H1 (cell line): ENCODE measurements at regions not wholly inside any gene's neighbourhood (a gene's known extent, or its start where the extent isn't known, plus 50 kb on each side); places are given as distances from the start of the nearest gene placed in this dataset.

Experiments used
- CTCF ChIA-PET: fragments of 300-600 bp; sonication (Branson Sonifier 250); formaldehyde crosslinking; loops from one replicate; lab custom pipeline; 2021; ENCODE audit not compliant: partially characterized antibody; lab: Charles Lee
- POLR2A ChIA-PET: fragments of 300-600 bp; sonication (Branson Sonifier 250); formaldehyde crosslinking; loops from one replicate; lab custom pipeline; 2021; ENCODE audit warnings: inconsistent platforms; ENCODE audit not compliant: partially characterized antibody; lab: Charles Lee
- DNase-seq, 2 experiments: peaks; one replicate each; pipeline versions ENCODE4 v3.0.0 to v3.0.0-alpha.2; 2010 to 2022; ENCODE audit warnings: low spot score in 2 of 2, low read depth in 1 of 2, mixed read lengths in 1 of 2
- FAIRE-seq: peaks from 2 replicates; lab custom pipeline; 2011; peaks lifted over from hg19 to GRCh38; lab: Jason Lieb, UNC
- H2AFZ ChIP-seq: 2 replicates; pipeline ENCODE4 v1.8.1; 2012; ENCODE audit warnings: low read length, inconsistent platforms
- H2AK5ac ChIP-seq: 2 replicates; pipeline ENCODE4 v1.6.1; 2013; ENCODE audit warnings: low read depth, low read length
- H2BK120ac ChIP-seq: replicated peaks from 2 replicates; pipeline ENCODE3; 2013; ENCODE audit warnings: low read depth, low read length, inconsistent platforms
- H2BK12ac ChIP-seq: 2 replicates; pipeline ENCODE4 v1.6.1; 2013; ENCODE audit warnings: low read depth, low read length
- H2BK15ac ChIP-seq: 2 replicates; pipeline ENCODE4 v1.6.1; 2013; ENCODE audit warnings: low read length
- H2BK20ac ChIP-seq: 2 replicates; pipeline ENCODE4 v1.6.1; 2013; ENCODE audit warnings: low read length
- H2BK5ac ChIP-seq: 2 replicates; pipeline ENCODE4 v1.6.1; 2013; ENCODE audit warnings: low read depth, low read length
- H3K14ac ChIP-seq: 2 replicates; pipeline ENCODE4 v1.6.1; 2013; ENCODE audit warnings: inconsistent platforms; ENCODE audit not compliant: insufficient read length
- H3K18ac ChIP-seq: 2 replicates; pipeline ENCODE4 v1.6.1; 2013; ENCODE audit warnings: low read length; ENCODE audit errors: extremely low read depth
- H3K23ac ChIP-seq: 2 replicates; pipeline ENCODE4 v1.6.1; 2013; ENCODE audit warnings: inconsistent platforms; ENCODE audit not compliant: insufficient read length
- H3K23me2 ChIP-seq: 2 replicates; pipeline ENCODE4 v1.6.1; 2013; ENCODE audit warnings: low read depth, low read length
- H3K27ac ChIP-seq: 2 replicates; pipeline ENCODE4 v1.6.1; 2011; ENCODE audit warnings: low read depth, low read length, inconsistent platforms
- H3K27me3 ChIP-seq, 4 experiments: replicated peaks in 1 of 4; 1 replicate in 1 of 4; 2 replicates in 3 of 4; pipeline versions ENCODE4 v1.6.1 to v1.8.1; 2011 to 2013; ENCODE audit warnings: low read length in 3 of 4, mild to moderate bottlenecking in 3 of 4, inconsistent platforms in 2 of 4, mixed read lengths in 2 of 4, moderate library complexity in 1 of 4; ENCODE audit not compliant: control insufficient read depth in 3 of 4, insufficient read depth in 3 of 4; ENCODE audit errors: extremely low read depth in 1 of 4
- H3K36me3 ChIP-seq, 4 experiments: 2 replicates each; pipeline versions ENCODE4 v1.6.1 to v1.8.1; 2011 to 2013; ENCODE audit warnings: mild to moderate bottlenecking in 4 of 4, low read length in 3 of 4, moderate library complexity in 2 of 4, control low read depth in 1 of 4, inconsistent platforms in 1 of 4; ENCODE audit not compliant: insufficient read depth in 4 of 4, control insufficient read depth in 2 of 4
- H3K4ac ChIP-seq: replicated peaks from 2 replicates; pipeline ENCODE3; 2013; ENCODE audit warnings: low read length, low read depth, mixed read lengths, inconsistent platforms; ENCODE audit not compliant: insufficient read length
- H3K4me1 ChIP-seq, 4 experiments: replicated peaks in 1 of 4; 1 replicate in 1 of 4; 2 replicates in 3 of 4; pipeline versions ENCODE4 v1.6.1 to v1.8.1; 2011 to 2013; ENCODE audit warnings: low read length in 3 of 4, inconsistent platforms in 2 of 4, mixed read lengths in 1 of 4; ENCODE audit not compliant: insufficient read depth in 4 of 4, control insufficient read depth in 3 of 4
- H3K4me2 ChIP-seq, 2 experiments: 2 replicates each; pipeline versions ENCODE4 v1.6.1 to v1.8.1; 2011 to 2013; ENCODE audit warnings: low read depth in 2 of 2, low read length in 2 of 2, control low read depth in 1 of 2, inconsistent platforms in 1 of 2, mild to moderate bottlenecking in 1 of 2; ENCODE audit not compliant: insufficient read depth in 1 of 2
- H3K4me3 ChIP-seq, 4 experiments: fragments of 200-600, 300-600 bp in 1 of 4; sonication (generic), shearing (Covaris generic), sonication (Bioruptor Twin) in 1 of 4; 2 replicates each; pipeline versions ENCODE4 v1.5.1 to v1.8.1; 2011 to 2016; ENCODE audit warnings: low read length in 4 of 4, low read depth in 3 of 4, control low read depth in 2 of 4, inconsistent platforms in 2 of 4, mild to moderate bottlenecking in 2 of 4, mixed read lengths in 1 of 4, moderate library complexity in 1 of 4; ENCODE audit not compliant: insufficient read depth in 2 of 4; ENCODE audit errors: extremely low read depth in 1 of 4
- H3K56ac ChIP-seq: replicated peaks from 2 replicates; pipeline ENCODE3; 2013; ENCODE audit warnings: low read depth, mild to moderate bottlenecking, mixed read lengths, low read length, inconsistent platforms; ENCODE audit not compliant: insufficient read length
- H3K79me1 ChIP-seq: 2 replicates; pipeline ENCODE4 v1.6.1; 2013; ENCODE audit warnings: low read depth, low read length, control low read depth
- H3K79me2 ChIP-seq, 2 experiments: 2 replicates each; pipeline versions ENCODE4 v1.6.1 to v1.8.1; 2012 to 2013; ENCODE audit warnings: low read length in 2 of 2, mild to moderate bottlenecking in 2 of 2, inconsistent platforms in 1 of 2; ENCODE audit not compliant: insufficient read depth in 2 of 2, control insufficient read depth in 1 of 2
- H3K9ac ChIP-seq, 4 experiments: replicated peaks in 1 of 4; 1 replicate in 1 of 4; 2 replicates in 3 of 4; pipeline versions ENCODE4 v1.6.1 to v1.8.1; 2011 to 2013; ENCODE audit warnings: low read depth in 3 of 4, low read length in 3 of 4, control low read depth in 2 of 4, mild to moderate bottlenecking in 2 of 4, moderate library complexity in 2 of 4, inconsistent platforms in 1 of 4; ENCODE audit errors: extremely low read depth in 1 of 4
- H3K9me3 ChIP-seq, 2 experiments: 2 replicates each; pipeline versions ENCODE4 v1.6.1 to v1.8.1; 2012 to 2013; ENCODE audit warnings: mild to moderate bottlenecking in 2 of 2, moderate library complexity in 2 of 2, control low read depth in 1 of 2, inconsistent platforms in 1 of 2, low read depth in 1 of 2, low read length in 1 of 2, mixed read lengths in 1 of 2; ENCODE audit not compliant: insufficient read depth in 2 of 2
- H4K20me1 ChIP-seq, 2 experiments: replicated peaks in 1 of 2; 2 replicates each; pipeline versions ENCODE3 to v1.8.1; 2011 to 2013; ENCODE audit warnings: inconsistent platforms in 2 of 2, low read length in 2 of 2, mild to moderate bottlenecking in 1 of 2; ENCODE audit not compliant: insufficient read depth in 2 of 2, control insufficient read depth in 1 of 2
- H4K5ac ChIP-seq: 2 replicates; pipeline ENCODE4 v1.6.1; 2013; ENCODE audit warnings: low read length, low read depth, mixed read lengths, inconsistent platforms; ENCODE audit not compliant: insufficient read length
- H4K8ac ChIP-seq: 2 replicates; pipeline ENCODE4 v1.8.0; 2013; ENCODE audit warnings: mild to moderate bottlenecking, moderate library complexity, low read length, inconsistent platforms; ENCODE audit not compliant: insufficient read depth; ENCODE audit errors: extremely low read depth
- H4K91ac ChIP-seq: replicated peaks from 2 replicates; pipeline ENCODE3; 2013; ENCODE audit warnings: low read length, mixed read lengths, inconsistent platforms; ENCODE audit not compliant: insufficient read length
- BCL11A ChIP-seq, 2 experiments: IDR thresholded peaks; one replicate each; pipeline ENCODE4 v1.6.1; 2011; ENCODE audit warnings: low read depth in 2 of 2, low read length in 2 of 2, mild to moderate bottlenecking in 2 of 2
- CEBPB ChIP-seq: IDR thresholded peaks from 2 replicates; pipeline ENCODE4 v1.6.1; 2012; ENCODE audit warnings: low read depth, low read length
- CREB1 ChIP-seq: IDR thresholded peaks from 2 replicates; pipeline ENCODE4 v1.6.1; 2012; ENCODE audit warnings: inconsistent platforms
- GABPA ChIP-seq: IDR thresholded peaks from 2 replicates; pipeline ENCODE4 v1.6.1; 2011; ENCODE audit warnings: mild to moderate bottlenecking, low read length, moderate library complexity, borderline replicate concordance; ENCODE audit not compliant: insufficient read depth
- JUN ChIP-seq: IDR thresholded peaks from 2 replicates; pipeline ENCODE4 v1.6.1; 2011; ENCODE audit warnings: low read depth, mild to moderate bottlenecking, improper control_type of control experiment, low read length
- KDM5A ChIP-seq: fragments of 200-600 bp; IDR thresholded peaks from 2 replicates; pipeline ENCODE4 v1.7.1; 2012; ENCODE audit warnings: mild to moderate bottlenecking, low read length, inconsistent platforms, mixed read lengths
- RBBP5 ChIP-seq: IDR thresholded peaks from 2 replicates; pipeline ENCODE4 v1.7.1; 2012; ENCODE audit warnings: low read depth, mild to moderate bottlenecking, inconsistent platforms, low read length, moderate library complexity, borderline replicate concordance
- RNF2 ChIP-seq: fragments of 200-900, 300-1000 bp; sonication (generic); IDR thresholded peaks from 2 replicates; pipeline ENCODE4 v1.7.1; 2016; ENCODE audit warnings: borderline replicate concordance, low read depth, mild to moderate bottlenecking, antibody characterized with exemption, low read length; ENCODE audit not compliant: poor library complexity, severe bottlenecking; ENCODE audit errors: missing control alignments
- SP1 ChIP-seq: IDR thresholded peaks from 2 replicates; pipeline ENCODE4 v1.6.1; 2011; ENCODE audit warnings: low read depth, low read length
- SRF ChIP-seq: IDR thresholded peaks from 2 replicates; pipeline ENCODE4 v1.6.1; 2011; ENCODE audit warnings: mild to moderate bottlenecking, low read depth, low read length, moderate library complexity
- TAF1 ChIP-seq: IDR thresholded peaks from 2 replicates; pipeline ENCODE4 v1.6.1; 2011; ENCODE audit warnings: mild to moderate bottlenecking, low read depth, low read length
- TAF7 ChIP-seq: optimal IDR thresholded peaks from 2 replicates; pipeline ENCODE3; 2011; ENCODE audit warnings: low read depth, mild to moderate bottlenecking, inconsistent platforms, low read length, moderate library complexity, borderline replicate concordance
- TBP ChIP-seq: IDR thresholded peaks from 2 replicates; pipeline ENCODE4 v1.6.1; 2011; ENCODE audit warnings: low read depth, low read length, improper control_type of control experiment
- TCF12 ChIP-seq: IDR thresholded peaks from 2 replicates; pipeline ENCODE4 v1.6.1; 2011; ENCODE audit warnings: low read depth, mild to moderate bottlenecking, low read length
- TEAD4 ChIP-seq: IDR thresholded peaks from 2 replicates; pipeline ENCODE4 v1.6.1; 2012; ENCODE audit warnings: low read depth, low read length, inconsistent platforms, mixed read lengths
- ZNF274 ChIP-seq: IDR thresholded peaks from 2 replicates; pipeline ENCODE4 v1.7.0; 2012; ENCODE audit warnings: low read length, borderline replicate concordance; ENCODE audit errors: extremely low read depth
- WGBS, 2 experiments: shearing (Covaris generic) in 1 of 2; methylation state at CpG; one replicate each; pipeline versions ENCODE4 v1.1.6 to v1.1.7; 2013 to 2015; ENCODE audit warnings: low lambda C conversion rate in 2 of 2, mixed read lengths in 2 of 2, inconsistent platforms in 1 of 2, low coverage in 1 of 2, missing lambda C conversion rate in 1 of 2; ENCODE audit not compliant: insufficient replicate concordance in 2 of 2, insufficient coverage in 1 of 2, insufficient read length in 1 of 2; ENCODE audit errors: extremely low coverage in 1 of 2, missing lambda C conversion rate in 1 of 2; 5-methylcytosine and 5-hydroxymethylcytosine counted together

DNA sequence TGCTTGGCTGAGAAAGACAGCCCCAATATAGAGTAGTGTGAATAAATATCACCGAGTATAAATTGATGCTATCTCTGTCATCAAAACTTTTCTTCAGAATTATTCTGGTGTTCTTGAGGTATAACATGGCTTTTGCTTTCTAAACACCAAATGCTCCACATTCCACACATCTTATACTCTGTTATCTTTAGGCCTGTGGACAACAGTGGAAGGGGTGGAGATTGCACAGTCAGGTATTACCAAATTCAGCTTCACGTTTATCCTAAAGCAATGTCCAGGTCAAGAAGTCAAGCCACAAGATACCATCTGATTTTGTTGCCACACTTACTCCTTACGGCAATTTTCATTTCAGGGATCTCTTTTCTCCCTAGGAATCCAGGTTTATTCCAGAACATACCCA is 394.8 kb downstream of the SI start:
- no peak overlapping the region for H2AK5ac ChIP-seq
- H3K79me2 ChIP-seq, result no peaks in the 10 kb centered on the region
- H3K27me3 ChIP-seq, result no peaks in the 10 kb centered on the region
- no peak overlapping the region for H4K91ac ChIP-seq
- H3K56ac ChIP-seq, result no peak overlapping the region
- H2AFZ ChIP-seq, result no peak overlapping the region
- H3K36me3 ChIP-seq, result no peaks in the 10 kb centered on the region
- no peak overlapping the region for H2BK5ac ChIP-seq
- H3K18ac ChIP-seq, result no peak overlapping the region
- DNase-seq (no peak), FAIRE-seq (no peak)
- no peak for TF ChIP-seq RNF2
- no peak for TF ChIP-seq TEAD4
- TF ChIP-seq GABPA, result no peak
- TF ChIP-seq SRF, result no peak
- TF ChIP-seq RBBP5, result no peak
- no peak for TF ChIP-seq KDM5A
- no peak for TF ChIP-seq CREB1
- TF ChIP-seq TBP, result no peak
- no peak for TF ChIP-seq SP1
- TF ChIP-seq TAF1, result no peak
- TF ChIP-seq BCL11A (IDR thresholded peaks at IDR 0.05; ENCODE audit: low read depth in 2 of 2, low read length in 2 of 2), result no peak
- TF ChIP-seq ZNF274, result no peak
- TF ChIP-seq TAF7, result no peak
- TF ChIP-seq TCF12, result no peak
- no peak for TF ChIP-seq CEBPB
- TF ChIP-seq JUN, result no peak
- no peak overlapping the region for H2BK12ac ChIP-seq
- no peaks in the 10 kb centered on the region for H4K20me1 ChIP-seq
- no peak overlapping the region for H2BK20ac ChIP-seq
- H3K4me3 ChIP-seq, result no peak overlapping the region
- no peaks in the 10 kb centered on the region for H3K4me1 ChIP-seq
- no peak overlapping the region for H4K8ac ChIP-seq
- no peaks in the 10 kb centered on the region for H3K9me3 ChIP-seq
- ChIA-PET POLR2A (no interaction called here), CTCF (interaction anchor here (2.1 kb wide), 1 partner anchor 10 kb away, joined by 6 read pairs; no protein-coding TSS in a partner anchor)
- no peak overlapping the region for H3K4ac ChIP-seq
- no peak overlapping the region for H4K5ac ChIP-seq
- H2BK15ac ChIP-seq, result no peak overlapping the region
- H2BK120ac ChIP-seq, result no peak overlapping the region
- H3K27ac ChIP-seq, result no peak overlapping the region
- H3K23me2 ChIP-seq, result no peaks in the 10 kb centered on the region
- no peak overlapping the region for H3K4me2 ChIP-seq
- WGBS, 2 experiments, result 90% methylated on average over 3 of the region's 3 CpGs; no CpG with 5 or more reads in 1 of the 2 experiments
- no peaks in the 10 kb centered on the region for H3K79me1 ChIP-seq
- no peak overlapping the region for H3K14ac ChIP-seq
- no peak overlapping the region for H3K9ac ChIP-seq
- no peak overlapping the region for H3K23ac ChIP-seq
